HTR-8/SVneo (cell line): ENCODE measurements at regions not wholly inside any gene's neighbourhood (a gene's known extent, or its start where the extent isn't known, plus 50 kb on each side); places are given as distances from the start of the nearest gene placed in this dataset.

Source experiments
- DNase-seq: peaks from one replicate; pipeline ENCODE4 v3.0.0; 2011; ENCODE audit warnings: low spot score, mixed read lengths; ENCODE audit not compliant: insufficient read length
- FAIRE-seq: peaks from 2 replicates; lab custom pipeline; 2011; peaks lifted over from hg19 to GRCh38; lab: Jason Lieb, UNC

DNA sequence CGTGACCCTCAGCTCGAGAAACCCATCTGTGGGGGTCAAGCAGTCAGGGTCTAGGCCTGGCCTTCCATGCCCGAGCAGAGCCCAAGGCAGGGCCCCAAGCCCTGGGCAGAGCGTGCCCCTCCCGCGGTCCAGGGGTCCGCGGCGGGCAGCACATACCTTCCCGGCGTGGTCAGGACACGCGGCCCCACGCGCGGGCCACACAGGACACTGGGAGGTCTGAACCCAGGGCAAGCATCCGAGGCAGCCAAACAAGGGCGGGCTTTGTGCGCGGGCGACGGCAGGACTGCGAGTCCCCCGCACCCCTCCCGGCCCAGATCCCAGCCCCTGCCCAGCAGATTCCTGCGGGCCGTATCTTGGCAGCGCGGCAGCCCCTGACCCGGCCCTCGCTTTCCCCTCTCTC lies 61.6 kb upstream of the ACAN start:
- no peak for DNase-seq

DNA sequence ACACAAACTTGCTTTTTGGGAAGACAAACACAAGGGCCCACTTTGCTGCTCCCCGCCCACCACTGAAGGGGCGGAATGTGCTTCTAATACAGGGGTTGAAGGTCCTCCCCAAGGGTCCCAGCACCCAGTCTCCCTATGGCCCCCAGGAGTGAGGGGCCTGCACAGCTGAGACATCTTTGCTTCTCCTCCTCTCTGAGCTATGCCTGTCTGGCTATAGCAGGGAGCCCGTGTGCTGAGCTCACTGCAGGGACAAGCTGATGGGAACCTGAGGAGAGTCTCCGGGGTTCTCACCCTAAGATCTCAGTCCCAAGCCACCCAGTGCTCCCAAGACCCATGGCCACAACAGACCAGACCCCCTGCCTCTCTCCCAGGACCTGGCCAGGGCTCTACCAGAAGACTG lies 61.1 kb upstream of the ACAN start:
- FAIRE-seq (no peak), DNase-seq (no peak)

More for the DNA sequence above, 61.6 kb upstream of the ACAN start:
- no peak for FAIRE-seq

DNA sequence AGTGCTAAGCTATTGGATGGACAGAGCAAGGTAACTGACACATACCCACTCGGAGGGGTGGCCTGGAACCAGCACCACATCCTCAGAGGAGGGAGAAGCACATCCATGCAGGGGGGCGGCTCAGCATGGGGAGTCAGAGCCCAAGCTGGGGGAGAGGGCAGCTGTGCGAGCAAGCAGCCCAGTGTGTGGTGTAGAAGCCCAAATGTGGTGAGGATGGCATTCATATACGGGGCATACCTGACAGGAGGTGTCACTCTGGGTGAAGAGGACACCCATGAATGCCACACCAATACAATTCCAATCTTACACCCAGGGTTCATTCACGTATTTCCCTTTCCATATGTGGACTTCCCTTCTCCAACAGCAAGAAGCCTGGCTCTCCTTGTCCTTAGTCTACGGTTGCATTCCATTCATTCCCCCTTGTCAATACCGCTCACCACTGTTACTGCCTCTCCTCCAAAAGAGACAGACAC lies 58.7 kb upstream of the ACAN start:
- peak; percentile 28 for DNase-seq
- FAIRE-seq, result peak; percentile 38

DNA sequence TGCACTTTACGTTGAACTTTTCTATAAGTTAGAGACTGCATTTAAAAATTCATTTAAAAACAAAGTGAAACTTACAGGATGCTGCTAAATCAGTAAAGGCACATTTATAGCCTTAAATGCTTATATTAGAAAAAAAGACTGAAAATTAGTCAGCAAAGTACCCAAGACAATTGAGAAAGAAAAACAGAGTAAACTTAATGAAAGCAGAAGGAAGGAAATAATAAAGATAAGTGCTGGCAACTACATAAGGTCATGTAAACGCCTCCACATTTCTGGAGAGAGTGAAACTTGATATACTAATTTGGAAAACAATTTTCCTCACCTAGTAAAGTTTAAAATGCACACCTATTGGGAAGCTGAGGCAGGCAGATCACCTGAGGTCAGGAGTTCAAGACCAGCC lies 58.2 kb upstream of the ACAN start:
- DNase-seq (no peak), FAIRE-seq (no peak)

DNA sequence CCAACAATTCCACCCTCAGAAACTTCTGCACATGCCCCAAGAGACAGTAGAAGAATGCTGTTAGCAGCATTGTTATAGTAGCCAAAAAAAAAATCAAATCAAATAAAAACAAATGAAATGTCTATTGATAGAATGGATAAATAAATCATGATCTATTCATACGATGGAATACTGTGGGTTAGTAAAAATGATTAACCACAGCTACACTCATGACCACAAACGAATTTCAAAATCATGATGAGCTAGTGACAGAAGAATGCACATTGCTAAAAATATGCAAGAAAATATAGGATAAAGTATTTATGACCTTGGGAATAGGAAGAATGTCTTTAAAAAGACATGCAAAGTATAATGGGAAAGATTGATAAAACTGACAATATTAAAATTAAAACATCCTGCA lies 57.5 kb upstream of the ACAN start:
- DNase-seq, result peak; percentile 38
- no peak for FAIRE-seq

DNA sequence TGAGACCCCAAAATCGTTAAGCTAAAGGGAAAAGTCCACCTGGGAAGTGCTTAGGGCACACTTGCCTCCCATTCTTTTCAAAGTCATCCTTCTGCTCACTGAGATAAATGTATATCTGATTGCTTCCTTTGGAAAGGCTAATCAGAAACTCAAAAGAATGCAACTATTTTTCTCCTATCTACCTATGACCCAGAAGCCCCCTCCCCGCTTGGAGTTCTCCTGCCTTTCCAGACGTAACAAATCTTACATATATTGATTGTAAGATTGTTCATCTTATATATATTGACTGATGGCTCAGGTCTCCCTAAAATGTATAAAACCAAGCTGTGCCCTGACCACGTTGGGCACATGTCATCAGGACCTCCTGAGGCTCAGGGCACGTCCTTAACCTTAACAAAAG lies 56.8 kb upstream of the ACAN start:
- FAIRE-seq (no peak), DNase-seq (no peak)

DNA sequence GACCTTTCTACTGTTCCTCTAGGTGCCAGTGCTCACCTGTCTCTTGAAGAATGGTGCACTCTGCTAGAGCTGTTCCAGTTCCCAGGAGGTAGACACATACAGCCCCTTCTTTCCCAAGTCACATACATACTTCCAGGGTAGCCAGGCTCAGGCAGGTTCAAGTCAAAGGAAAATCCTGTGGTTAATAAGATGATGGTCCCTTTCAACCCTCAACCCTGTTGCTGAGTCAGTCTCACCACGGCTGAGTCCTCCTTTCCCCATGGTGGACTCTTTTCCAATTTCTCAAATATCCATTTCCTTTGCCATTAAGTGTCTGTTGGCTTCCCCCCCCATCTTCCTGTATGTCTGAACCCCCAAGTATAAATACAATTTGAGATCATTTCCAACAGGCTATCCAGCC lies 56.1 kb upstream of the ACAN start:
- DNase-seq, result no peak
- FAIRE-seq, result no peak

DNA sequence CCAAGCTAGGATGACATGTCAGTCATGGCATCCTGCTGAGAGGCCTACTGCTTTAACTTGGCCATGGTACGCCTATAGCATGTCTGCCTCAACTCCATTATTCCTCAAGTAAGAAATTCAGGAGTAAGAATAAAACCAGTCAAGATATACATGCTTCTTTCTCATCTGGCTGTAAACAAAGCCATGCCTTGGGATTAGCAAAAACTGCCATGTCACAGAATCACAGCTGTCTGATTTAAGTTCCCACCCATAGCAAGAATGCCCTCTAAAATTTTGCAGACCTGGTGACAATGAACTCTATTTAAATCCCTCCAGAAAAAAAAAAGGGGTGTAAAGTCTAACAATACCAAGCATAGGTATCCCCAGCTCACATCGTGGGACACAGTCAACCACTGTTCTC lies 55.6 kb upstream of the ACAN start:
- FAIRE-seq, result no peak
- DNase-seq, result no peak

DNA sequence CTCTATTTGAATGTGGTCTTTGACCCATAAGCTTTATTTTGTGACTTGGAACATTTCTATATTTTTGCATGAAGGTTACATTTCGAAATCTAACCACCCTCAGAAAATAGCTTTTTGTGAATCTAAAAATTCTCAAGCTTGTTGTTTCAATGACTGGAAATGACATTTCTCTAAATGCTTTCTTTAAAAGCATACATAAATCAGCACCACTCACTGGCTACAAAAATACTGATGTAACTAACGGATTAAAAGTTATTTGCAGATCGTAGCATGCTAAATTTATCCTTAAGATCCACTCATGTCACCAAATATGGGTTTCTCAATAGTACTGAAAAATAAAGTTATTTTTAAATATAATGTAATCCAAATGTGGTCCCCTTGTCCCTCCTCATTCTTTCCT lies 55.2 kb upstream of the ACAN start:
- no peak for DNase-seq
- FAIRE-seq, result no peak

DNA sequence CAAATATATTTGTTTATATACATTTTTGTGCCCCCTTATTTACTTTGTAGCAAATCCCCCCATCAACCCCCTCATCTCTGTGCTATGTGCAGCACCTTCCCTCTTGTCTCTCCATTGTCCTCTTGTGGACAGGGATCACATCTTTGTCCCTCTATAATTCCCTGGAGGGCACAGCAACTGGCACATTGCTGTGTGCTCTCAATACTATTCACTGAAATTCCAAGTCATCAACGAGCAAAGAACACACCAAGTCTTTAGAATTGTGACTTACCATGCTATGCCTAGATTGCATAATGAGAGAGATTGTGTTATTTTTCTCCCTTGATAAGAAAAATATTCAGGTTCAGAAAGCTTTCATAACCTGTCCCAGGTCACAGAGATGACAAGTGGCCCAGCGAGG lies 54.6 kb upstream of the ACAN start:
- FAIRE-seq (no peak), DNase-seq (no peak)

DNA sequence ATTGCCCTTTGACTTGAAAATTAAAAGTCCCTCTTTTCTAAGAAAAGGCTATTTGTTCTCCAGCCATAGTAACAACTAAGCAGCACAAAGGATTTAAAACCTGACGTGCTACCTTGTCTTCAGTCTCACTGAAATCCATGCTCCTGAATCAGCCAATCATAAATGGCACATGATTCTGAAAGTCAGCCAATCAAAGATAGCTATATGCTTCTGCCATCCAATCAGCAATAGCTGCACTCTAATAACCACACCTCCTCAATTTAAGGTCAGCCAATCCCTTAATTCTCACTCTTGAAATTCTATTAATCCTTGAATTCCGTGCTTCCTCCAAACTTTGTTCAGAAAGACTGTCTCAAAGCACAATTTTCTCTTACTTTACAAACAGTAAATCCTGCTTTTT lies 53.5 kb upstream of the ACAN start:
- no peak for DNase-seq
- FAIRE-seq, result no peak

DNA sequence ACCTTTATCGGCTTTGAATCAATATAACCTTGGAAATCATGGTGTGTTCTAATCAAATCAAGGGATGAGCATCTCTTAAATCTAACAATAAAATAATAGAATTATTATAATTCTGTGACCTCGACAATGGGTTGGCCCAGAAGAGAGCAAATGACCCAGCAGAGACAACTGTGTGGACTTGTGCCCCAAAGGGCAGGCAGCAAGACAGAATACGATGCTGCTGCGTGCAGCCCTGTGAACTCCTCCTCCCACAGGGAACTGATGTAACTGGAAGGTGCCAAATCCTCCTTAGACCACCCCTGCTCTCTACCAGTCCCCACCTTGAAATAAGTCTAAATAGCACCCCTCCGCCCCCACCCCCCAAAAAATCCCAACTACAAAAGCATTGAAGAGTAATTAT lies 50.7 kb upstream of the ACAN start:
- FAIRE-seq (no peak), DNase-seq (no peak)

DNA sequence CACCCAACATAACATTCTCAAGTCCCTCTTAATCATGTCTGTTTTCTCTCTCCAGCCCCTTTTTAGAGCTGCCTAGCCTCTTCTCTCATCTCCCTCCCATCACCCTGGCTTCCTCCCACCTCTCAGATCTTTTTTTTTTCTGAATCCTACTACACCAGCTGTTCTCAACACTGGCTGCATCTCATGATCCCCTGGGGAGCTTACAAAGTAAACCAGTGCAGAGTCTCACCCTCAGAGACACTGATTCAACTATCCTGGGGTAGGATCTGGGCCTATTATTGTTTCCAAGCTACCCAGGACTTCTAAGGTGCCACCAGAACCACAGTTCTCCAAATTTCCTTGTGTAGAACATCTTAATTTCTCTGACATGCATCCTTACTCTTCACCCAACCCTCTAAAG lies 50.3 kb upstream of the ACAN start:
- FAIRE-seq (no peak), DNase-seq (no peak)
